GM21786 (cell line): ENCODE measurements at regions not wholly inside any gene's neighbourhood (a gene's known extent, or its start where the extent isn't known, plus 50 kb on each side); places are given as distances from the start of the nearest gene placed in this dataset.

Experiments
- ATAC-seq: cut with Tn5 transposase; IDR thresholded peaks from one replicate; pipeline ENCODE4 v1.9.1; 2021; ENCODE audit not compliant: unreplicated experiment

DNA sequence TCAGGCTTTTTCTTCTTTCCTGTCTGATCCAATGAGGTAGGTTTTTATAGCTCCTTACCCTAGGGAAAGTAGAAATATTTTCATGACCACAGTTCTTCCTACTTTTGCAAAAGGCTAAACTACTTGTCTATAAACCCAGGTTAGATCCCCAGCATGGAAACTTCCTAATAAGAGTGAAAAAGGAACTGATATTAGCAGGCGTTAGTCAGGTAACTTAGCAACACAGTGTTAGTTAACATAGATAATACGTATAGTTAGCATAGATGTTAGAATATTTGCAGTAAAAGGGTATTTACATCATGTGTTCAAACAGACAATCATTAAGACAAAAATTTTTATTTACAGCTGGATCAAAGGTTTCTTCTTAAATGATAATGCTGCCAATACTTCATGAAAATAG is 162.9 kb upstream of the DAB2 start:
- no peak for ATAC-seq

DNA sequence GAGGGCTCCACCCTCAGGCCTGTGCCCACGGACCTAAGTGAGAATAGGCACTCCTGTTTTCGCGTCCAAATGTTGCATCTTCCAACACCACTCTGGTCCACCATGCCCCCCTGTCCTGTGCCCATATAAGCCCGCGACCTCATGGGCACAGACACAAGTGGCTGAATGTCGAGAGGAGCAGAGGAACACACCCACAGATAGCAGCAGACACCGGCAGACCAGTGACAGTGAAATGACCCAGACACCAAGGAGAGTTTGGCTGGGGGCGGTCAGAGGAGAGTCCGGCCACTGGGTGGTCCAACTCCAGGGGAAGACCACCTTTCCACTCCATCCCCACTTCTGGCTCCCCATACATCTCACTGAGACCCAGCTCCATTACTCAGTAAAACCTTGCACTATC is 161.4 kb upstream of the DAB2 start:
- ATAC-seq: no peak

DNA sequence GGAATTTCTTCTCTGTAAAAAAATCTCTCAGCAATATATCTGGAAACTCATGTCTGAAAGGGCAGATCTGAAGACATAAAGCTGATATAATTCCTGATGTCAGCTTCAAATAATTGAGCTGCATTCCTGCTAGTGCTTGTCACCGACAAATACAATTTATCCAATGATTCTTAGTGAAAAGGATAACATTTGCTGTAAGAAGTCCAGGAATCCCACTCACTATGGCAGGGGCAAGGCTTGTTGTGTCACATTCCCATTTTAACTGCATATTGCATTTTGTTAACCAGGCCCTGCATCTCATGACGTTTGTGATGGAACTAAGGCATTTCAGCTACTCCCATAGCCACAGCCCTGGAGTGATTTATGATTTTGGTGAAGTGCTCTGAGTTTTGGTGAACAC is 160.1 kb upstream of the DAB2 start:
- no peak for ATAC-seq

DNA sequence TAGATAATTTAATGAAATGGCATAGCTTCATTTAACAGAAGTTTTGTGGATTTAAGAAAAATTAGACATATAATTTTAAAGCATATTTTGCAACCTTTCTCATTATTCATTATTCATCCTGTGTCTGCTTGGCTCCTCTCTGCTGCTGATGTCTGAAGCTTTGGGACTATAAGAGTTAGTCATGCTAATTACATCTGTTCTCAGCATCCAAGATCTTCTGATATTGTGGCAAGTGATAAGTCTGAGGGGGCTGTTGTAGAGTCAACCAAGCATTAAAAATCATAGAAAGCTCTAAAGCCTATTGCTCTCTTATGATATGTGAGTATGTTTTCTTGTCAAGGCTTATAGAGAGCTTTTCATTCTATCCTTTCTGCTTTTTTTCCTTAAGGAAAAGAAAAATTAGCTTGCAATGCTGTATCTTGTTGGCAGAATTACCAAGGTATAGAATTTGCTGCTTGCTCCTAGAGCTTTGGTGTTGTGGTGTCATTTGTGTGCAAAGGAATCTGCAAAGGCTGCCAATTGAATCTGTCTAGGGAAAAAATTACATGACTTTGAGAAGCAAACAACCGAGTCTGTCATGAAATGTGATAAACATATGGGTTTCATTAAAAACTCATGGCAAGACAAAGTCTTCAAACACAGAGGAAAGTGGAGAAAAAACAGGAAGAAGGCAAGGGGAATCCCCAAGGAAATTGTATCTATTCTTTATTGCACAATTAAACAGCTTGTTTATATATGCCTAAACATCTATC is 156.1 kb upstream of the DAB2 start:
- no peak for ATAC-seq

DNA sequence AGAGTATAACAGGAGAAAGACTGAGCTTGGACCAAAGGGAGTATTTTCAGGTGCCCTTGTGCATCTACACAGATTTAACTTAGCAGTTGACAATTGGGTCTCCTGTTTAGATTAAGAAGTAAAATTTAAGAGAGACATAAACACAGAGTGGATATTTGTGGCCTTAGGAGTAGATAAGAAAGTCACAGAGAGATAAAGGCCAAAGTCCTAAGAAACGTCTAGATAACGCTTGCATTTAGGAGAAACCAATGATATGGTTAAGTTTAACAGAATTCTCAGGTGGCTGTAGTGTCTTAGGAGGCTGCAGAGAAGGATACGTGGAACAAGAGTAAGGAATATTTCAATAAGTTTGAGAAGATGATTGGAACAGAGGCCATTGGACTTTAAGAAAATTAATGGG is 155.0 kb upstream of the DAB2 start:
- no peak for ATAC-seq

DNA sequence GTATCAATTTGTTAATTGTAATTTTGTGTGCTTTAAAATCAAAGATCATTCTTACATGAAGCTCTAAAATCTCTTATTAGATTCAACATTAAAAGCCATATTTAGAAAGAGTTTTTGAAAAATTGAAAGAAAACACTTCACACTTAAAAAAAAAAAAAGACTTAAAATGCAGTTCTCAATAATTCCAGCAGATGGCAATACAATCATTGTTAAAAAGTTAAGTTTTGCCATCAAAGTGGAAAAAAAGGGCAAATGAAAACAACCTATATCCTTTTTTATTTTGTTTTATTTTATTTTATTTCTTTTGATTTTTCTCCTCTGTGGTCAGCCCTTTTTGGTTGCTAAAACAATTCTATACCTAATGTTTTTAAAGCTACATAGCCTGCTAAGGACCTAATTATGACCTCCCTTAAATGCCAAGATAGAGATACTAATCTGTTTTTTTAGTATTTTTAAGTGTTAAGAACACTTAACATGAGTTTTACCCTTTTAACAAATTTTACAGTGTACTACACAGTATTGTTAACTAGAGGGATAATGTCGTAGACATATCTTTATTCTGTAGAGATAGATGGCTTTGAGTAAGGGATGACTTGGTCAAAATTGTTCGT is 154.2 kb upstream of the DAB2 start:
- no peak for ATAC-seq

DNA sequence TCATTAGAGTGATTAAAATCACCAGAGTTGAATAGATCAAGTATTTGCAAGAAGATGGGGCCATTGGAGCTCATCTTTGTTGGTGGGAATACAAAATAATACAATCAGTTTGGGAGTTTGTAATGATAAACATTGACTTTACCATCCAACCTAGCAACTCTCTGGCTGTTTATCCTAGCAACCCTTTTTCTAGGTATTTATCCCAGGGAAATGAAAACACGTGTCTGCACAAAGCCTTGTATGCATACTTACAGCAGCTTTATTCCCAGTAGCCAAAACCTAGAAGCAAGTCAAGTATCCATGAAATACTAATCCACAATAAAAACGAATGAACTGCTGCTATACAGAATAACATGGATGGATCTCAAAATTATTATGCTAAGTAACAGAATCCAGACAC is 152.7 kb upstream of the DAB2 start:
- no peak for ATAC-seq

DNA sequence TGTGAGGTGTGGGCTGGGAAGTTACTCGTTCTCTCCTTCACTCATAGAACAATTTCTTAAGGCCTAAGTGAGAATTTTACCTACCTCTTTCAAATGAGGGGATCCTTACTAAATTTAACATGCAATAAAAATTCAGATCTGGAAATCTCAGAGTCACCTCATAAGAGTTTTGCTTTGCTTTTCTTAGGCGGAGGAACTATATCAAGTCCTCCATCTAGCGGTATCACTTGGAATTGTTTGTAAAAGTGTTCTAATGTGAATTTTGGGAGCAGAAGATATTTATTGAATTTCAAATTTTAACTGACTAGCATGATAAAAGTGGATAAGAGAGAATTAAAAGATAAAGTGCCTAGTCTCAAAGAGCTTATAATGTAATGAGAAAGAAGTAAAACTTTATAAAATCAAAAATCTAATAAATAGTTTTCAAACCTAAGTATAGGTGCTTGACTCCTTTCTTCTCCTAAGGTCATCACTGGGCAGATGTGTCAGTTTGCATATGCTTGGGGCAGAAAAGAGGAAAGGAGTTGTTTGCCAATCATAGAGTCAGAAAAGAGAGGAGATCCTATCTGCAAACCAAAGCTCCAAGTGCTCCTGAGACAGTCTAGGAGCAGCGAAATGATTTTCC is 145.7 kb upstream of the DAB2 start:
- no peak for ATAC-seq

DNA sequence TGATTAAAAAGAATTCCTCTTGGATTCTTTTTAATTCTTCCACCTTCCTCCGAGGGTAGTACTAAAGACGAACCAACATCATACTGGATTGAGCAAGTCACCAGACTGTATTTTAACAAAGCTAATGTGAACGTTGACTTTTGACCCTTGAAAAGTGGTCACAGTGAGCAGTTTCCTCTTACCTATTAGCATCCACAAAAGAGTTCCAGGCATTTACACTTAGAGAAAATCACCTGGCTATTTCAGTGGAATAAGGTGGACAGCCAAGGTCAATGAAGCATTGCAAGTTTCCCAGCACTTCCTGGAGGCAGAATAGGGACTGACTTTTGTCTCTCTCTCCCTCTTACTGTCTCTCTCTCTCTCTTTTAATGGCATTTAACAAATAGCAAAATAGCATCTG is 145.1 kb upstream of the DAB2 start:
- no peak for ATAC-seq

DNA sequence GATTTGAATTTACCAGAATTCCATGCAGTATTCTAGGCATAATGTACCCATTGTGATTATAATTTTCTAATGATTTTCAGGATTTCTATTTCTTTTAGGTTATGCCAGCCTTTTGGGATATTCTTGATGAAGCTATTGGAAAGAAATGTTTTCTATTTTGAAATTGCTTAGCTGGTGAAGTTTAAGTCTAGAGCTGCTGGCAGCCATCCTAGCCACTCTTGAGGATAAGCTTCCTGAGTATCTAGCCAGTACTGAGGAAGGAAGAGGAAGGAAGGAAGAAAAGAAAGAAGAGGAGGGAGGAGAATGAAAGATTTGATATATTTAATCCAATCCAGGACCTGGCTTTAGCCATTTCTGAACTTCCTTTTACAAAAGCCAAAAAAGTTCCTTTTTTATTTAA is 142.1 kb upstream of the DAB2 start:
- ATAC-seq: no peak

DNA sequence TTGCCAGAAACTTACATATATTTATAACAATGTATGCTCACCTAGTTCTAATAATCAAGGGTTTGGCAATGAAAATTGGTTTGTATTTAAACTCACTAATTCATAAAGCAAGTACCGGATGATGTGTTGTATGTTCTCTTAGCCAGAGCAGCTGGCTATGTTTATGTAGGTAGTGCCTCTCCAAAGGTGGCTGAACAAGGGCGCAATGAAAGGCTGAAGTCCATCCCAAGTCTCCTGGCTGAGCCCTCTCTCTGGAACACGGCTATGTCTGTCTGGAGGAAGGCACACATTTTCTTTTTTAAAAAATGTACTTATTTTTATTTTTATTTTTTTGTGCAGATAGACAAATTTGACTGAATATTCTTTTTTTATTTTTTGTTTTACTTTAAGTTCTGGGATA is 141.2 kb upstream of the DAB2 start:
- no peak for ATAC-seq

DNA sequence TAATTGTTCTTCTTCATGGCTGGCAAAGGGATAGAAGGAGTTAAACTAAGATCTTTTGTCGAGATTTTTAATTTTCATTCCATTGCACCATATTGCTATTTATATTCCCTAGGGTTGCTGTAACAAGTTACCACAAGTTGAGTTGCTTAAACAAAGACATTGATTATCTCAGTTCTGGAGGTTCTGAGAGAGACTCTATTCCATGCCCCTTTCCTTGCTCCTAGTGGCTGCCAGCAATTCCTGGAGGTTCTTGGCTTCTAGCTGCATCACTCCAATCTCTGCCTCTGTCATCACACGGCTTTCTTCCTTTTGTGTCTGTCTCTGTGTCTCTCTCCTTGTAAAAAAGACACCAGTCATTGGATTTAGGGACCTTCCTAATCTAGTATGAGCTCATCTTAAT is 136.6 kb upstream of the DAB2 start:
- ATAC-seq: no peak

DNA sequence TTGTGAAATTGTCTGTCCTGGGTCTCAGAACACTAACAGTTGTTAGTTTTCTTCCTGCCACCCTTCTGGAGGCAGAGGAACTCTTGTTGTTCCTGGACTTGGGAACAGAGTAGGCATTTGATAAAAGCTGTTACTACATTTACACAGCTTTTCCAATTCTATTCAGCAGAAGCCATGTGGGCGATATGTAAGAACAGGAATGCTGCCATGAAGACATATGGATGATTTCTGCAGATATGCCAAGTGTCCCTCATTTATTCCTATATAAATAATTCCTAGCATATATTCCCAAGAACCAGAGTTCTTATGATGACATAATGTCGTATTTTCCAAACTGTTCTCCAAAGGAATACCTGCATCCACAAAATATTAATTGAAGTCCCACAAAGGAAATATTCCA is 135.9 kb upstream of the DAB2 start:
- no peak for ATAC-seq

DNA sequence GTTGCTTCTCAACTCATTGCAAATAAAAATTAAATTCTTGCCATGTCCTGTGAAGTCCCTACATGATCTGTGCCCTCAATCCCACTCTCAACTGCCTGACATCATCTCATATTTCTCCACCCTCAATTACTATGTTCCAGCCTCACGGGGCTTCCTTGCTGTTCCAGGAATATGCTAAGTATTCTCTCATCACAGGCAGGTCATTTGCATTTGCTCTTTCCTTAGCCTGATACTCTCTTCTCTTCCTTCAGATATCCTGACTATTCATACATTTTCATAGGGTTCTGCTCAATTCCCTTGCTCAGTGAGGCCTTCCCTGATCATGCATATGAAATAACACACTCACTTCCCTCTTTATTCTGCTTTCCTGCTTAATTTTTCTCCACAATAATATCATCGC is 135.1 kb upstream of the DAB2 start:
- no peak for ATAC-seq

DNA sequence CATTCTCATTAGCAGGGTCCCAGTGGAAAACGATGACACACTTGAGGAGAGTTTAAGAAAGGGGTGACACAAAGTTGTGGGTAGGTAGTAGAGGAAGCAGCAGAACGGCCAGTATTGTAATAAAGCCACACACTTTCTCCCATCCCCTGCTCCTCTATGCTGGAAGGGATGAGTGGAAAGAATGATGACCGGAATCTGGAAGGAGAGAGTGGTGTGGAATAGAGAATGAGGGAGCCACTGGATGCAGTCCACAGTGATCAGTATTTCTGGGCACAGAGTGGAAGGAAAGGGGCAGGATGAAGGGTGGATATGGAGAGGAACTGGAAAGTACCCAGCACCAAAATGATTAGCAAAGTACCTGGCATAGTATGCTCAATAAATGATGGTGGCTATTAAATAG is 133.8 kb upstream of the DAB2 start:
- ATAC-seq: no peak

DNA sequence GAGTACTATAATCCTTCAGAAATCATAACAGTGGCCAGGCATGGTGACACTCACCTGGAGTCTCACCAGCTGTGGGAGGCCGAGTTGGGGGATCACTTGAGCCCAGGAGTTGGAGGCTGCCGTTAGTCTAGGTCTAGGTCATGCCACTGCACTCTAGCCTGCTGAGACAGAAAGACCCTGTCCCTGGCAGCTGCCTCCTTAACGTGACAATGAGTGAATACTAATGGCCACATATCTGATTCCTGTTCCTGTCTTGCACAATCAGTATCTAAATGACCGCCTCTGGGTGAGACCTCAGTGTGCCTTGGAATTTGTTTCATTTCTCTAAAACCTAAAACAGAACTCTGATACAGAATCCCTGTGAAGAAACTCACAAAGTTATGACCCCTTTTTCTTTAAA is 131.0 kb upstream of the DAB2 start:
- no peak for ATAC-seq

DNA sequence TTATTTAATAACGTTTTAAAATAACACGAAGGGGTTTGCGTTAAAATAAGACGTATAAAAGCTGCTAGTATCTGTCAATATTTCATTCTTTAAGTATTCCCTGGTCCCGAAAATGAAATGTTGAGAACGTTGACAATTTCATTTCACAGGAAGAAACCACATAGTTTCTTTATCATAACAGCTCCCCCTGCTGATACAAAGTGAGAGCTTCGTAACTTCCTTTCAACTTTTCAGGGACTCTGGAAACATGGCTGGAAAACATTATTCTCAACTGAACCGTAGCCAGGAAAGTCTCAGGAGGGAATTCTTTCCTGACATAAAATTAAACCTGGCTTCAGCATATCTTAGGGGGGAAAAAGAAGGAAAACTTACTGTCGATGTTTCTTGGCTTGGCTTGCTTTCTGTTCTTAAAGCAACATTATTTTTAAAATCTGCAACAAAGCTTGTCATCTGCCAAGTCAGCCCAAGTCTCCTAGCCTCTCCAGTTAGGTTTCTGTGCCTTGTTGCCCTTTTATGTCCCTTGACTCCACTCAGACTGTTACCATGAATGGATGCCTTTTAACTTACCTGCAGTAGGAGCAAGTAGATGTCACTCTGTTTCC is 122.9 kb upstream of the DAB2 start:
- ATAC-seq: peak; percentile 43

DNA sequence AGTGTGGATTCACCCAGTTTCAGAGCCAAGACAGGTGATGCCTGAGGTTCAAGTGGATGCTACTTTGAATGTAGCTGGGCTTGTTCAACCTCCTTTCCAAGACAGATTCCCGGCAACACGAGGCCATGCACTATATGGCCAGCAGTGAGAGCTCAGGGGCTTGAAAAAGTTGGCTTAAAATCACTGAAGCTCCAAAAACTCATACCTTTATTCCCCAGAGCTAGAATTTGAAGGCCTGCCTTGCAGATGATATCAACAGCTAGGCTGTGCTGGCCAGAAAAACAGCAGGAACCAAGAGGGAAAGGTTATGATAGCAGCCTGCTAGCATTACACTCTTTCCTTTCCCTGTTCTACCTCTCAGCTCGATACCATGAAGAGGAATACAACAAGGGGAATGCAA is 120.2 kb upstream of the DAB2 start:
- ATAC-seq: no peak

DNA sequence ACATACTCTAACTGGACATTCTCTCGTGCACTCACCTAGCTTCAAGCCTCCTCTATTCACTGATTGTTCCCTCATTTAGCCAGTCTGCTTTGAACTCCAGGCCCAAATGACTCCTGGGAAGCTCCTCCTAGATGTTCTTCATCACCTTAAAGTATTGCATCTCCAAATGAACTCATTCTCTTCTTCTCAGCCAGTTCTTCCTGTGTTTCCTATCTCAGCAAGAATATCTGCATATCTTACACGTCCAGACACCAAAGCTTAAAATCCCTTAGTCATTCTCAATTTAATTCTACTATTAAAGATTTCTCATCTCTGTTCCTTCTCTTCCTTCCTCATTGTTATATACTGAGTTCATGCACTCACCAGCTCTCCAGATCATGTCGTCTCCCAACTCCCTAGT is 118.6 kb upstream of the DAB2 start:
- no peak for ATAC-seq

DNA sequence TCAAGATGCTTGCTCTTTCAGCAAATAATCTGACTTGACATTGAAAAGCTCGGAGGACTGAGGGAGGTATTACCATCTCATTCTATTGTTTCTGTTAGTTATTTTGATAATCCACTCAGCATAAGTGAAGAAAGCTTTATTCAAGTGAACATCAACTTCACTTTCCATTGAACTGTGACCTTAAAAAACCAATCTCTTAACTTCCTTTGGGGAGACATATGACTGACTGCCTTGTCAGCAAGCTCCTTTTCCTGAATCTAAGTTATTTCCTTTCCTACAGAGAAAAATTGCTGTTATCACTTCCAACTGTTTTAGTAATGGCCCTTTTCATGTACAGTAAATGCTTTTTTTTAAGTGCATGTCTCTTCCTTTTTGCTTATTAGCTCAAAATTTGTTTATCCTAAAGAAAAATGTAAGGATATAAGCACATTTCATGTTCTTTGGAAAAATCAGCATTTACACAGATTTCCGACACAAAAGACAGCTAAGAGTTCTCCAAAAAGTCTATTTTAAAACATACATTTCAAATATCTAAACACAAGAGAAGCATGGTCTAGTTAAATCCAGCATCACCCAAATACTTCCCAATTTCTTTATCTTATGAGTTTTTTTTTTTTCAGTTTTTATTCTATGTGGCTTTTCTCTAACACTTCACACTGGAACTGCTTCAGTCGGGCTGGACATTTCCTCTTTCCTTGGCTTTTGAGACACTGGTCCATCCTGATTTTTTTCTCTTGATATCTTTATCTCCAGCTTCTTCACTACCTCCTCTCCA is 117.9 kb upstream of the DAB2 start:
- no peak for ATAC-seq

DNA sequence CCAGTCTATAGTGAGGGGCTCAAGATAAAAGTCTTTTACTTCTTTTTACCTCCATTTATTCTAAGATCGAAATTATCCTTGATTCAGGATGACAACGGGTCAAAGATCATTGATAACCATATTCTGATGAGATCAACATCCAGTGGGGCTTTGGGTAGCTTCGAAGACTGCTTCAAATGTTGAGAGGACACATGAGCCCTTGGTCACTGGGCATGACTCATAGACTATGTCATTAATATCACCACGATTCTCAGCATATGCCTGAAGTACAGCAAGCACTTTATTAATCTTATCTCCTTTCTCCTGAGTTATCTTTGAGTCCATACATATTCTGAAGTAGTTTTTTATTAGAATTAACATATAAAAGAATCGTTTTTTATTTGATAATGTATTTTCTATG is 117.1 kb upstream of the DAB2 start:
- no peak for ATAC-seq

DNA sequence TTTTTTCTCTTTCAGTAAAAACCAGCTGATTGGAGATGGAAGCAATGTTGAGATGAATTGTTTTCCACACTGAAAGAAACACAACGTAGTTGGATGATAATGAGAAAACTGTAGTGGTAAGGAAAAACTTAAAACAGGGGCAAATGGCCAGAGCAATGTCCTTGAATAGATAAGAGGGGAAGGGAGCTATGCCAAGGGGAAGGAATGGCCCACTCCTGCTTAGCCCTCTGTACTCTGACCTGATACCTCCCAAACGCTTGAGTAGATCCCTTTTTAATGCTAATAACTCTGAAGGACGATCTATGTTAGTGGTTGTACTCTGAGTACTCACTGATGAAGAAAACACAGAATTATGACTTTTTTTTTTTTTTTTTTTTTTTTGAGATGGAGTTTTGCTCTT is 114.7 kb upstream of the DAB2 start:
- ATAC-seq: no peak
